ENCODE measurements at regions not wholly inside any gene's neighbourhood (a gene's known extent, or its start where the extent isn't known, plus 50 kb on each side); places are given as distances from the start of the nearest gene placed in this dataset.
A peak's percentile ranks its signal among the peaks of the same experiment; 100 is the strongest.

DNA sequence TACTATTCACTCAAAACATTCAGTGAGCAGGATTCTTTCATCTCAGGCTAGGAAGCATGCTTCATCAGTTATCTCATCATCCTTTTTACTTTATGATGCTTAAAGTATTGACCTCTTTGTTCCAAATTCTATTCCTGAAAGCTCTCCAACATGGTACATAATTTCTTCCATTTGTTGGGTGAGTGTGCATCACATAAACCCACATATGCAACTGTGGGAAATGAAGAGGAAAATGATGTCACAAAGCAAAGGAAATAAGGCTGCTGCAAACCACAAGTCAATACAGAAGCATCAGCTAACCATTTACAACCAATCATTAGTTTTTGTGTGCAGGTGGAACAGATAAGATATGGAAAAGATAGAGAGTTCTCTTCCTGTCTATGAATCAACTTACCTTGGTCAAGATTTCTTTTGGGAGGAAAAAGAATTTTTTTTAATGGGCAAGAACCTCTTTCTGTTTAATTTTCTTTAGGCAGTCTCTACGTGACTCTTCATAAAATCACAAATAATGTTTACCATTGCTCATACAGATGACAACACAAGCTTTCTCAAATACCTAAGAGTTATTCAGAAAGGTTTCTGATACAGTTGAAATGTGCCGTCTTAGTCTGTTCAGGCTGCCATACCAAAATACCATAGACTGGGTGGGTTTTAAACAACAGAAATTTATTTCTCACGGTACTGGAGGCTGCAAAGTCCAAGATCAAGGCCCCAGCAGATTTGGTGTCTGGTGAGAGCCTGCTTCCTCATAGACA, 259.9 kb downstream of the ADGRG6 start:
- DNase-seq: no peak

DNA sequence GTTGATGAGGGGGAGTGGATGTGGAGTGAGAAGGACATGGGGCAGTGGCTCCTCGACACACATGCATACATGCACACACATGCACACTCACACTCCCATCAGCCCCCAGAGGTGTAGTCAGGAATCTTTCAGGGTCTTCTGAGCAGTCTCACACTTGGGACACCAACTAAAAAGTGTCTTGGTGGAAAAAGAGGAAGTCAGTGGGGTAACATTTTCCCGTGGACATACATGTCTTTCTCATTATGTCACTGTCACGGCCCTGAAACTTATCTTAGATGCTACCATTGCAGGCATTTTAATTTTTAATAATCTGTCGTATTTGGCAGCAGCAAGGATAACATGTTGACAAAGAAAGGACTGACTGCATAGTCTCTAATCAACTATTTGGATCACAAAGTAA, 261.1 kb downstream of the ADGRG6 start:
- DNase-seq: no peak

DNA sequence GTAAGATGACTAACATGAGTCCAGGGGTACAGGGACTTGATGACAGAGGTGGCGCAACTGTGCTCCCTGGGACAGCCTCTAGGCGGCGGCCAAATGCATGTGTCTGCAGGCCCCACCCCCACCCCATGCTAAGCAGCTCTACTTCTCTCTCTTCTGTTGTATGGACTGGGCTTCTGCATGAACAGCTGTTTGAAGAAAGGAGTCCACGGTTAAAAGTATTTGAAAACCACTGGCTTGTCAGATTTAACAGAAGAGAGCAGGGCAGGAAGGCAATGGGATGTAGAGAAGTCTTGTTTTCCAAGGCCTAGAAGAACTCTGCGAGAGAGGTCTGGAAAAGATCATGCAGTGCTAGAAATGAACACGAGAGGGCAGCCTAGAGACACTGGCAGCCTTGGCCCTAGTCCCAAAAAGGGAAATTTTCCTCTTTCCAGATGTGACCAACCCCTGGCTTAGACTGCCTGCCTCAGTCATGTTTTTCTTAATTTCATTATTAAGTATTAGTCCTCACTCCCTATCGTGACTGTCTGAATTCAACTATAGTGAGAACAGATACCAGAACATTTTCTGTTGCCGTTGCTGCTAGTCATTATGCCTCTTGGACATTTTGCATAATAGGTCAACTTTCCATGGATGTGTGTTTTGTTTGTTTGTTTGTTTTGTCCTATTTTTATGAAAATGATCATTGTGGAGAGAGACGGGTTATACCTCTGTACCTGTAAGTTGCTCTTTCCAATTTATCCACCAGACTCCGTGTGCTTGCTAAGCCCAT, 265.0 kb downstream of the ADGRG6 start:
- peak; percentile 54 for DNase-seq

DNA sequence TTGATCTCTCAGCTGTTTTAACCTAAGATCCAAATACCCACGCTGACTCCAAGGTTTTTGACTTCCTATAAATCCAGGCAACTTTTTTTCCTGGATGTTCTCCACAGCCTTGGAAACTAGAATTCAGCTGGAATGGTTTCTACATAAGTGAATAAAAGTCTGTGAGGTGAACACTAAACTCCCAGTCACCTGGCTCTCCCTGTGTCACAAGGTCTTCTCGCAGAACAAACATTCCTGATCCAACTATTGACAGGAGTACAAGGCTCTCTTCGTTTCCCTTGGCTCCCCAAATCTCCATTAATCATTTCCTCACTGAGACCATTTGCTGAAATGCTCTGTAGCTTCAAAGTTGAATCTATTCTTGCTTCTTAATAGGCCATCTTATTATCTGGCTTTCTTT, 265.7 kb downstream of the ADGRG6 start:
- no peak for DNase-seq

DNA sequence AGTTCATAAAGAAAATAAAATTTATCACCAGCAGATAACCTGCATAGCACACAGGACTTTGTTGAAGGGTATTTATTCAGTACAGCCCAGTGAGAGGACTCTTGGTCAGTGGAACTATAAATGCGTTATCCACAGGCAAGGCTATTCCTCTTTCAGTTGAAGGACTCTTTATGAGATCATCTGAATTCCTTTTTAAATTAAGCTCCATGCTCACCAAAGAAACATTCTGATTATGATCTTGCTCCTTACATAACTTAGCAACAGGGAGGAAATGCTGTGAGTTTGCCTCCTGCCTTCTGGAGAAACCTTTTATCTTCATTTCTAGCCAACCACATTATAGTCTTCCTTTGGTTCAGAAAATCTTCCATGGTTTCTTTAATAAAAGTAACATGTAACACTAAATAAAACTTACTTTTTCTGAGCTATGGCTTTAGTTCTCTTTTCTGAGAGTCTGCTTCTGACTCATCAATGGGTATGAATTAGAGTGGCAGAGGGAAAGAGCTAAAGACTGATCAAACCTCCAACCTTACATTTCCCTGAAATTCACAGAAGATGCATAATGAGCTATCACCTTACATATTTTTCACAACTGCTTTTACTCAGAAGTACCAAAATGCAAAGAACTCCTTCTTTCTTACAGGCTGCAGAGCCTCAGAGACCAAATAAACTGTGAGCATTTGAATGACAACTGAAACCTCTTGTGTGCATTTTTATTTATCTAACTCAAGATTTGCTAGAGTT, 267.2 kb downstream of the ADGRG6 start:
- no peak for DNase-seq

DNA sequence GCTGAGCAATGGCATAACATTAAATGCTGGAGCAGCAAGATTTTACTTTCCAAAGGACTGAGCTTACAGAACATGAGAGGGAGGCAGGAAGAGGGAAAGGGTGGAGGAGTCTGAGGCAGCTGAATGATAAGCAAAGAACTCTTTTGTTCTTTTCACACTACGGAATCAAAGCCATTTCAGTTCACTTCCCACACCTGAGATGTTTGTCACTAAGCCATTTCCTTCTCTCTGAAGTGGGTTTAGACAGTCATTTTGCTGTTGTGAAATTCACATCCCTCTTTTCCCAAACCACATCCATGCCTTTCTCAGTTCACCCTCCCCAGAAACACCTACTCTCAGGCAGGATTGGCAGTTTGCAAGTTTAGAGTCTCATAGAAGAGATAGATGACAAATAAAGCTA, 267.9 kb downstream of the ADGRG6 start:
- peak; percentile 5 for DNase-seq

DNA sequence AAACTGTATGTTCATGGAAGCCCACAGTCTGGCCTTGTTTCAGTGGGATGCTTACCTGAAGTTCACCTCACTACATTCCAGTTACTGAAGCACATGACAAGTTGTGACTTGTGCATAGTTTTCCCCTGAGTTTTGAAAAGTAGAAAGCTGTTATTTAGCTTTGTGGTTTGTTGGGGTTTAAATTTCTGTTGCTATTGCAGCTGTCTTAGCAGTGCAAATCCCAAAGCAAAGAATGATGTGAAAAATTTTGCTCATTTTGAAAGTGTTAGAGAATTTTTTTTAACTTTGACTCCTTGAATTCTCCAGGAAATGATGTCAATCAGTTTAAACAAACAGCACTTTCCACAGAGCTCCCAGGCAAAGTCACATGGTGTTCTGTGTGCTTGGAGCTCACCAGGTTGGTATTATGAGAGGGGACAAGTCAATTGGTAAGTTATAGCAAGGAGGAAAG, 268.4 kb downstream of the ADGRG6 start:
- no peak for DNase-seq

DNA sequence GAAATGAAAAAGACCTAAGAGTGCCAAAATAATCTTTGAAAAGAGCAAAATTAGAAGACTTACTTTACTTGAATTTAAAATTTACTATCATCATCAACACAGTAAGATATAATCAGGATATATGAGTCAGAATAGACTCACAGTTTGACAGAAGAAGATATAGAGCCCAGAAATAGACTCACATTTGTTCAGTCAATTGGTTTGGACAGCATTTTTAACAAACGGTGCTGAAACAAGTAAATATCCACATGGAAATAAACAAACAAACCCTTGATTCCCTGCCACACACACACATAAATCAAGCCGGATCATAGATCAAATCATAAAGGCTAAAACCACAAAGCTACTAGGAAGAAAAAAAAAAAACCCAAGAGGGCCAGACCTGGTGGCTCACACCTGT, 291.1 kb downstream of the ADGRG6 start:
- no peak for DNase-seq

DNA sequence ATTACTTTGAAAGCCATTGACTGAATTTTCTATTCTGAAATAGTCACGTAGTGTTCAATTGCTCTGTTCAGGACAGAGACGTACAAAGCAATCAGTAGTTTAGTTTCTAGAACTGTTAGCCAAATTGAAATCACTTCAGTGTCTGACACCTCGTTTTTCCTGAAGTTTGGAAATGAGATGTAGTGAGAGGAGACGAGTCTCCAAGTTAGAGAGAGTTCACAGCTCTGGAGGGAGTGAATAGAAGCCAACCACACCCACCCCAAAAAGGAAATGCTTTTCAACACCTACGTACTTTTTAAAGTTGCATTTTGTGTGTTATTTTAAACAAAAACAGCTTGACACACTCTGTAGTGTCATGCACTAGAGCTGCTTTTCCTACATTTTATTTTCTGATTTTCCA, 296.0 kb downstream of the ADGRG6 start:
- DNase-seq: no peak

DNA sequence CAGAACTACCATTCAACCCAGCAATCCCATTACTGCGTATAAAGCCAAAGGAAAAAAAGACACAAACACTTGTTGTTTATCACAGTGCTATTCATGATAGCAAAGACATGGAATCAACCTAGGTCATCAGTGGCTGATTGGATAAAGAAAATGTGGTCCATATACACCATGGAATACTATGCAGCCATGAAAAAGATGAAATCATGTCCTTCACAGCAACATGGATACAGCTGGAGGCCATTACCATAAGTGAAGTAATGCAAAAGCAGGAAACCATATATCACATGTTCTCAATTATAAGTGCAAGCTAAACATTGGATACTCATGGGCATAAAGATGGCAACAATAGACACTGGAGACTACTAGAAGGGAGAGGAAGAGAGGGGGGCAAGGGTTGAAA, 299.6 kb downstream of the ADGRG6 start:
- DNase-seq: no peak

DNA sequence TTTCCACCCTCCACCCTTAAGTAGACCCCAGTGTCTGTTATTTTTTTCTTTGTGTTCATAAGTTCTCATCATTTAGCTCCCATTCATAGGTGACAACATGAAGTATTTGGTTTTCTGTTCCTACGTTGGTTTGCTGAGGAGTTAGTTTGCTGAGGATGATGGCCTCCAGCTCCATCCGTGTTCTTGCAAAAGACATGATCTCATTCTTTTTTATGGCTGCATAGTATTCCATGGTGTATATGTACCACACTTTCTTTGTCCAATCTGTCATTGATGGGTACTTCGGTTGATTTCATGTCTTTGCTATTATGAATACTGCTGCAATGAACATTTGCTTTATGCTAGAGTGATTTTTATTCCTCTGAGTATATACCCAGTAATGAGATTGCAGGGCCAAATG, 301.2 kb downstream of the ADGRG6 start:
- DNase-seq: no peak

DNA sequence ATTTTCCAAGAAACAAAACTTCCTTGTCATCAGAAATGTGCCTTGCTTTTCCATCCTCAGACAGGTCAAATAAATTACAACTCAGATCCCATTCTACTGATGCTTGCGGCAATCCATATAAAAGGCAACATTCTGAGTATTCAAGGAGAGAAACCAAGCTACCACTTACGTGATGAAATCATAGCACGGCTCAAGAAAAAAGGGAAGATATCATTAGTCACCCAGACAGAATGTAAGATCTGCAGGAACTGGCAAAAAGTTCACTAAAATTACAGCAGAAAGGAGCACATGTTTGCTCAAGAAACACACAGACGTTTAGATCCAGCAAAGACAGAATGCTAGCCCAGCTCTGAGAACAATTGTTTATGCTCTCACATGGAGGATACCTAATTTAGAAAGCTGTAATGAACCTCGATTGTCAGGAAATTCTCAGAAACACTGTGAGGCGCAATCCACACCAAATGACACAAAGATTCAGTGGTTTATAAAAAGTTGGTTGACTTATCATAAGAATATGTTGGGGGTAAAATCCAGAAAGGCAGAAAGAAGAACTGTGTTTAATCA, 304.2 kb downstream of the ADGRG6 start:
- no peak for DNase-seq

DNA sequence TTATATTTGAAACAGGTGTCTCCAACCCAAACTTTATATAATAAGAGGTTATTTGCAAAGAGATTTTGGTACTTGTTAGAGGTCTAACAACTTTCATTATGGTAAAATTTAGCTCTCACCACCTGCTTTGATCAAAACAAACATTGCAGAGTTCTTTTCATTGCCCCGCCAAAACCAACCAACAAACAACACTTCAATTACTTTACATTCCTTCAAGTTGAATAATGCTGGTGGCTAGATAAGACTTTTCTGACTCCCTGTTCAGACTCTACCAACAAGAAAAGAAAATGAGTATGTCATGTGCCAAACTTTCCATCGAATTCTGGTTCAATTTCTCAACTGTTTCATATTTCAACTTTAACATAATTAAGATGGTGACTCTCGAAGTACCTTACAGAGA, 311.1 kb downstream of the ADGRG6 start:
- no peak for DNase-seq

DNA sequence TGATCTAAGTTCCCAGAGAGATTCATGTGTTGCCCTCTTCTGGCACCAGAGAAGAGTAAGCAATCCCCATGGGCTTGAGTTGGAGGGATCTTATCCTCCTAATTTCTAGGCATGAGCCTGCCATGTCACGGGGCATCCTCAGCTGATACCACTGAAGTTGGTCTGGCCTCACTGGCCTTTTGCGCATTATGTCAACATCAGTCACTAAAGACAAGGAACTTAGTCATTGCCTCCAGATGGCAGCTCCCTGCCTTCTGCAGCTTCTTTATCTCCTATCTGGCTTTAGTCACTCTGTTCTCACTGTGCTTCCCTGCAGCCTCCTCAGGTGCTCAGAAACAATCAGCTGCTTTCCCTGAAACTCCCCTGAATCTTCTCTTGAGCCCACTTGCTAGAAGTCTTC, 312.2 kb downstream of the ADGRG6 start:
- DNase-seq: no peak

DNA sequence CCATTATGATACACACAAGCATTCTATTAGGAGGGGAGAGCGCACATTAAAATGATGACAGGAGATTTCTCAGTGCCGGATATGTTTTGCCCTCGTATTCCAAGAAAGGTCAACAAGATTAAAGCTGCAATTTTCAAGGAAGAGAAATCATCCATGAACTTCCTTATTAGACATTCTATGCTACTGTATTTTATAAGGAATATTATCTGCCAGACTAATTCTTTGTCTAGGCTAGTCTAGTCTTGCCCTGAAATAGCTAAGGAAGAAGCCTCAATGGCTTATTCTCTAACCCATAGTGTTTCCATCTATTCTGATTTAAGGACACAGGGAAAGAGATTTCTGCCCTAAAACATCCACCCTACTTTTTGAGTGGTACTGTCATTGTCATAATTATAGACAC, 315.4 kb downstream of the ADGRG6 start:
- DNase-seq: no peak

DNA sequence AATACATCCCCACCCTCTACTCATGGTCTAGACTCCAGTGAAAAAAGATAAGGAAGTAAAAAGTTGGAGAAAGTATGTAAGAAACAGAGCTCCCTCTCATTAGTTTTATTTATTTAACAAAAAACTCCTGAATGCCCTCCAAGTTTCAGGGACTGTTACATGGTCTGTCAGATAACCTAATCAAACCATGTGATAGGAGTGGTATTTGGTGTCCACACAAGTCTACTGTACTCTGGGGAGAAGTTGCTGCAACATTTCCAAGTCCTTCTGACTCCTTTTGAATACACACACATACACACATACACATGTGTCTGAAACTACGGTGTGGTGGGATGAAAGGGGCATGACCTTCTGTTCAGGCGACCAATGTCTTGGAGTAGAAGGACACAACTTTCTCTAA, 320.0 kb downstream of the ADGRG6 start:
- no peak for DNase-seq

DNA sequence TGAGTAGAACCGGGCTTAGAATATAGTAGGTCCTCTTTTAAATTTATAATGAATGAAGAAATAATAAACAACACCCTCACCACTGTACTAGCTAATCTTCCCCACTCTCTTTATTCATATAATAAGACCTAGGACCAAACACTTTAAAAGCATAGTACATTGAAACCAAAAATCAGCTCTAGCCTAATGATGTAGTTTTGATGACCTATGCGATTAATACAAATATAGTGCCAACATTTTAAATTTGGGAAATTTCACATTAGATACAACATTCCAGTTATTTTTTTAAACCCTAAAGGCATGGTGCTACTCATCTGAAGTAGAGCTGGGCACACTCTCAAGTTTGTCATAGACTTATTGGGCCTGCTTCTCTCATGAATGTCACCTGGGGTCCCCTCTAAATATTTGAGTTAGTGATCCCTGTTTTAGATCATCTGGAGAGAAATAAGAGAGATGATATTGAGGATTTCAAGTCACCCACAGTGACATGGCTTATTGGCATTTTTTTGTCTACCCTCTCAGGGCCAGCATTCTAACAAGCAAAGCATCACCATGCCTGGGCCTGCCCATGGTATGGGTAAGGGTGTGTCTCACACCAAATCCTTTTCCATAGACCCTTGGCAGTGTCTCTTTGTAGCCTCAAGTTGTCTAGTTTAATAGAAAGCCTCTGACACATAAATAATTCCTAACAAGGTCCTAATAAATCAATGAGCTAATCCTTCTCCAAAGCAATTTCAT, 319.8 kb downstream of the HIVEP2 start:
- no peak for DNase-seq

DNA sequence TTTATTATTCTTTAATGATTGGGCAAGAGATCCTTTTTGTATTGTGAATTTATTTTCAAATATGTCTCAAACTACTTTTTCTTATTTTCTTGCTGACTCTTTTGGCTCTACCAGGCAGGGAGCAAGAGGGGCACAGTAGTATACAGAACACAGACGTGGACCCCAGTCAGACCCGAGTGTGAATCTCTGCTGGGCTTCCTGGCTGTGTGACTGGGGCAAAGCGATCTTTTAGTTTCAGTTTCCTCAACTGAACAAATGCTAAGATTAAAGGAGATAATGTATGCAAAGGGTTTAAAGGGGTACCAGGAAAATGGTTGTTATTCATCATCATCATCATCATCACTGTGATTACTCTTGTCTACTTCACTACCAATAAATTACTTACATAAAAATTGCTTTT, 317.5 kb downstream of the HIVEP2 start:
- DNase-seq: peak; percentile 13

DNA sequence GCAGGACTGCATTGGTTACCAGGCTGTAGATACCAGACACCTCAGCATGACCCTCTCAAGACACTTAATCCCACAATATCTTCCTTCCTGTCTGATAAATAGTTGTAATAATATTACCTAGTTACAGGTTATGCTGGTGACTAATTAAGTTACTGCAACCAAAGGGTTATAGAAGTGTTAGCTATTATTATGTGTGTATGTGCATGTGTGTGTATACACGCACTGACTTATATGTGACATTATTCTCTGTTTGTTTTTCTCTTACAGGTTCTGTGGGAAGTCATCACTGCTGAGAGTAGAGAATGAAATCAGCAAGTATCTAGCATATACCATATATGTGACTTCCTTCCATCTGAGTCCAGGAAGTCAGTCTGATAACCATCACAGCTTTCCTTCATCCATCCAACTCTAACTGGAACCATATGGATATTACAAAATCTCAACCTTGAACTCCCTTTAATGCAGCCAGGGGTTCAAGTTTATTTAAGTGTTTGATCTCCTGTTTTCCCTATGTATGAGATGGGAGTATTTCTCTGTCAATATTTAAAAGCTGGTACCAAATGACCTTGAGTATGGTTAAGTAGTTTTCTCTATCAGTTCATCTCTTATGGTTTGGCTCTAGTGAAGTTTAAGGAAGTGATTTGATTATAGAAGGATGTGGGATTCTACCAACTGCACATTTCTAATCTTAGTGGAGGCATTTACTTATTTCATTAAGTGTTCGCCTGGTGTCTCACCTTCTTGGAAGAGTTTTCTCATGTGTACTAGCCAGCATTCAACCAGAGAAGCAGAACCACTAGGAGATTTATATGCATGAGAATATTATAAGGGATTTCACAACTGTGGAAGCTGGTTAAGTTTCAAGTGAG, 313.2 kb downstream of the HIVEP2 start:
- DNase-seq: no peak

DNA sequence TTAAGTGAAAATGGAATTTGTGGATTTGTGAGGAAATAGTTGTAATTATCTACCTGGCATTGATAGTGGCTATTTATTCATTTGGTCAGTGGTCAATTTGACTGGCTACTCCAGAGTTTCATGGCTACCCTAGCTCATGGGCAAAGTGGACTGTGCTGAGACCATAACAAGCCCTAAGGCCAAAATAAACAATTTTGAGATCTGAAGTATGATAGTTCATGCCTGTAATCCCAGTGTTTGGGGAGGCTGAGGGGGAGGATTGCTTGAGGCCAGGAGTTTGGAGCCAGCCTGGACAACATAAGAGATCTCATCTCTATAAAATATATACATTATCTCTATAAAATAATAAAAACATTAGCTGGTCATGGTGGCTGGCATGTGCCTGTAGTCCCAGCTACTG, 311.7 kb downstream of the HIVEP2 start:
- DNase-seq: no peak

DNA sequence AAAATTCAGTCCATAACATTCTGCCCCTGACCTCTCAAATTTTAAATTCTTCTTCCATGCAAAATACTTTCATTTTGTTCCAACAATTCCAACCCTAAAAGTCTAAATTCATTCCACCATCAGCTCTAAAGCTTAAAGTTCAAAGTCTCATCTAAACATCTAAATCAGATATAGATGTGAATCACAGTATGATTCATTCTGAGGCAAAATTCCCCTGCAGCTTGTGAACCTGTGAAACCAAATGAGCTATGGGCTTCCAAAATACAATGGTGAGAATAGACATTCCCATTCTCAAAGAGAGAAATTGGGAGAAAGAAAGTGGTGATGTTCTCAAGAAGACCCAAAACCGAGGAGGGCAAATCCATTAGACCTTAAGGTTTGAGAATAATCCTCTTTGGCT, 309.8 kb downstream of the HIVEP2 start:
- DNase-seq: no peak

Measured in CD4-positive, alpha-beta T cell treated with Interleukin-12 subunit alpha and Interleukin-12 subunit beta, for 1 hour (primary cell).